ENCODE measurements at regions not wholly inside any gene's neighbourhood (a gene's known extent, or its start where the extent isn't known, plus 50 kb on each side); places are given as distances from the start of the nearest gene placed in this dataset.
"Not testable (repeated sequence)": the region's sequence is repeated elsewhere in the genome, so short reads cannot be mapped to it uniquely, and the experiment has no call there.

- not testable (repeated sequence) for TF ChIP-seq CTCF (conservative IDR thresholded peaks at IDR 0.05; ENCODE audit: low read depth, low read length); EZH2 (IDR thresholded peaks at IDR 0.05; ENCODE audit: low read length, unreplicated experiment); EZH2phosphoT487 (IDR thresholded peaks at IDR 0.05; ENCODE audit: borderline replicate concordance, low read length)
Observed at GRCh38 chr15:20100604-20101270, 440.9 kb downstream of the GOLGA6L6 start.
